ENCODE measurements at regions not wholly inside any gene's neighbourhood (a gene's known extent, or its start where the extent isn't known, plus 50 kb on each side); places are given as distances from the start of the nearest gene placed in this dataset.
A peak's percentile ranks its signal among the peaks of the same experiment; 100 is the strongest.

- Histone ChIP-seq H3K4me2 (ENCODE audit: low read length) (peak overlapping the region; percentile 18; the same call in 1 of the 2 replicates), H3K4me3 (ENCODE audit: low read length) (no peak overlapping the region), H4K20me1 (ENCODE audit: low read length) (no peaks in the 10 kb centered on the region), H3K79me2 (ENCODE audit: low read length) (no peaks in the 10 kb centered on the region), H3K36me3 (ENCODE audit: low read depth, low read length) (no peaks in the 10 kb centered on the region), H3K9me2 (replicated peaks; ENCODE audit: low read length) (no peaks in the 10 kb centered on the region), H3K9me3 (ENCODE audit: low read length) (no peaks in the 10 kb centered on the region), H3K27ac (ENCODE audit: low read length) (peak overlapping the region; percentile 76), H2AFZ (ENCODE audit: low read length) (peak overlapping the region; percentile 47; the same call in 1 of the 2 replicates), H3K4me1 (ENCODE audit: insufficient read depth, low read length) (peaks cover 24% of the 10 kb centered on the region), H3F3A (ENCODE audit: low read length, unreplicated experiment) (no peaks in the 10 kb centered on the region), H3K27me3 (ENCODE audit: low read length) (no peaks in the 10 kb centered on the region), H3K9ac (ENCODE audit: low read length) (peak overlapping the region; percentile 42; the same call in 1 of the 2 replicates)
- intact Hi-C loops (cut with micrococcal nuclease), result no loop called here
- ChIA-PET POLR2A (ENCODE audit: unreplicated experiment) (no interaction called here), CTCF (no interaction called here)
- ATAC-seq, result peak; percentile 76
- DNase-seq, result peak; percentile 29
- TF ChIP-seq EZH2 (IDR thresholded peaks at IDR 0.05; ENCODE audit: low read length, unreplicated experiment), result no peak
- no peak for TF ChIP-seq EZH2phosphoT487 (IDR thresholded peaks at IDR 0.05; ENCODE audit: borderline replicate concordance, low read length)
- TF ChIP-seq, protein P1, sequence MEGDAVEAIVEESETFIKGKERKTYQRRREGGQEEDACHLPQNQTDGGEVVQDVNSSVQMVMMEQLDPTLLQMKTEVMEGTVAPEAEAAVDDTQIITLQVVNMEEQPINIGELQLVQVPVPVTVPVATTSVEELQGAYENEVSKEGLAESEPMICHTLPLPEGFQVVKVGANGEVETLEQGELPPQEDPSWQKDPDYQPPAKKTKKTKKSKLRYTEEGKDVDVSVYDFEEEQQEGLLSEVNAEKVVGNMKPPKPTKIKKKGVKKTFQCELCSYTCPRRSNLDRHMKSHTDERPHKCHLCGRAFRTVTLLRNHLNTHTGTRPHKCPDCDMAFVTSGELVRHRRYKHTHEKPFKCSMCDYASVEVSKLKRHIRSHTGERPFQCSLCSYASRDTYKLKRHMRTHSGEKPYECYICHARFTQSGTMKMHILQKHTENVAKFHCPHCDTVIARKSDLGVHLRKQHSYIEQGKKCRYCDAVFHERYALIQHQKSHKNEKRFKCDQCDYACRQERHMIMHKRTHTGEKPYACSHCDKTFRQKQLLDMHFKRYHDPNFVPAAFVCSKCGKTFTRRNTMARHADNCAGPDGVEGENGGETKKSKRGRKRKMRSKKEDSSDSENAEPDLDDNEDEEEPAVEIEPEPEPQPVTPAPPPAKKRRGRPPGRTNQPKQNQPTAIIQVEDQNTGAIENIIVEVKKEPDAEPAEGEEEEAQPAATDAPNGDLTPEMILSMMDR (conservative IDR thresholded peaks at IDR 0.05; ENCODE audit: low read depth, low read length), result no peak
- BruUV-seq (replicated peaks), result no TSS peak
Observed at GRCh38 chr13:73307481-73307880, 248.7 kb downstream of the KLF5 start.

DNA sequence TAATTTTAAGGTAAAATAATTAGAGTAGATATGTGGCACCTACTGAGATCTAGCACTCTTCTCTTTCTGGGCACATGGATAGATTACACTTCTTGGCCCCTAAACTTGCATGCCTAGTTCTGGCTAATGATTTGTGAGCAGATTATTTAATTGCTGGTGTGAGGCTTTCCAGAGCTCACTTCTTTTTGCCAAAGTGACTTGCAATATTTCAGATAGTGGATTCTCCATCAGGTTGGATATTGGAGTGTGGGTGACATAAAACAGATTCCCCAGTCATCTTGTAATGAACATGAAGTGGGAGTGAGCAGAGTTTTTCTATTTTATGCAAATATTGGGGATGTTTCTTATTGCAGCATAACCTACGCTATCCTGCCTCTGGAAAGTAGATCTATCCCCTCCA lies 247.9 kb downstream of the KLF5 start:
- BruUV-seq (replicated peaks), result no TSS peak
- TF ChIP-seq EZH2phosphoT487 (IDR thresholded peaks at IDR 0.05; ENCODE audit: borderline replicate concordance, low read length) (no peak), EZH2 (IDR thresholded peaks at IDR 0.05; ENCODE audit: low read length, unreplicated experiment) (no peak)
- TF ChIP-seq, protein P1 (conservative IDR thresholded peaks at IDR 0.05; ENCODE audit: low read depth, low read length), result no peak
- no peak for ATAC-seq

GRCh38 chr13:73304442-73304841 lies 245.6 kb downstream of the KLF5 start:
- Histone ChIP-seq H3K9me2 (replicated peaks; ENCODE audit: low read length) (no peaks in the 10 kb centered on the region), H3K4me3 (ENCODE audit: low read length) (no peak overlapping the region), H4K20me1 (ENCODE audit: low read length) (no peaks in the 10 kb centered on the region), H3K27me3 (ENCODE audit: low read length) (no peaks in the 10 kb centered on the region), H3K9me3 (ENCODE audit: low read length) (no peaks in the 10 kb centered on the region), H3K9ac (ENCODE audit: low read length) (peak overlapping the region; percentile 56), H2AFZ (ENCODE audit: low read length) (no peak overlapping the region), H3K36me3 (ENCODE audit: low read depth, low read length) (no peaks in the 10 kb centered on the region), H3K4me1 (ENCODE audit: insufficient read depth, low read length) (peaks cover 26% of the 10 kb centered on the region), H3F3A (ENCODE audit: low read length, unreplicated experiment) (no peaks in the 10 kb centered on the region), H3K79me2 (ENCODE audit: low read length) (no peaks in the 10 kb centered on the region), H3K4me2 (ENCODE audit: low read length) (peak overlapping the region; percentile 53), H3K27ac (ENCODE audit: low read length) (peak overlapping the region; percentile 84)
- ChIA-PET CTCF (no interaction called here), POLR2A (ENCODE audit: unreplicated experiment) (interaction anchor here (0.6 to 1.0 kb wide), 4 partner anchors 10 to 109 kb away, joined by 3 to 7 read pairs (median 6); no protein-coding TSS in a partner anchor)
- ATAC-seq (no peak), DNase-seq (no peak)
- intact Hi-C loops (cut with micrococcal nuclease), result no loop called here
- no peak for TF ChIP-seq EZH2 (IDR thresholded peaks at IDR 0.05; ENCODE audit: low read length, unreplicated experiment)
- TF ChIP-seq EZH2phosphoT487 (IDR thresholded peaks at IDR 0.05; ENCODE audit: borderline replicate concordance, low read length), result no peak
- TF ChIP-seq, protein P1 (conservative IDR thresholded peaks at IDR 0.05; ENCODE audit: low read depth, low read length), result no peak
- BruUV-seq (replicated peaks), result TSS peak; percentile 58

More for the DNA sequence above, 247.9 kb downstream of the KLF5 start:
- Histone ChIP-seq H4K20me1 (ENCODE audit: low read length) (no peaks in the 10 kb centered on the region), H3K27me3 (ENCODE audit: low read length) (no peaks in the 10 kb centered on the region), H3K9ac (ENCODE audit: low read length) (0 out of 2 replicates have a peak overlapping the region, but pooled peaks have one; percentile 18), H3K4me2 (ENCODE audit: low read length) (no peak overlapping the region), H3K36me3 (ENCODE audit: low read depth, low read length) (no peaks in the 10 kb centered on the region), H2AFZ (ENCODE audit: low read length) (no peak overlapping the region), H3K9me3 (ENCODE audit: low read length) (no peaks in the 10 kb centered on the region), H3K9me2 (replicated peaks; ENCODE audit: low read length) (no peaks in the 10 kb centered on the region), H3K27ac (ENCODE audit: low read length) (peak overlapping the region; percentile 76), H3F3A (ENCODE audit: low read length, unreplicated experiment) (no peaks in the 10 kb centered on the region), H3K4me3 (ENCODE audit: low read length) (no peak overlapping the region), H3K79me2 (ENCODE audit: low read length) (no peaks in the 10 kb centered on the region), H3K4me1 (ENCODE audit: insufficient read depth, low read length) (peaks cover 26% of the 10 kb centered on the region)
- CTCF ChIA-PET, result no interaction called here
- POLR2A ChIA-PET (ENCODE audit: unreplicated experiment), result interaction anchor here (0.6 kb wide), 1 partner anchor 105 kb away, joined by 5 read pairs; no protein-coding TSS in a partner anchor
- intact Hi-C loops (cut with micrococcal nuclease), result no loop called here
- no peak for DNase-seq

Data from PC-3 (cell line).